ENCODE measurements at regions not wholly inside any gene's neighbourhood (a gene's known extent, or its start where the extent isn't known, plus 50 kb on each side); places are given as distances from the start of the nearest gene placed in this dataset.

DNA sequence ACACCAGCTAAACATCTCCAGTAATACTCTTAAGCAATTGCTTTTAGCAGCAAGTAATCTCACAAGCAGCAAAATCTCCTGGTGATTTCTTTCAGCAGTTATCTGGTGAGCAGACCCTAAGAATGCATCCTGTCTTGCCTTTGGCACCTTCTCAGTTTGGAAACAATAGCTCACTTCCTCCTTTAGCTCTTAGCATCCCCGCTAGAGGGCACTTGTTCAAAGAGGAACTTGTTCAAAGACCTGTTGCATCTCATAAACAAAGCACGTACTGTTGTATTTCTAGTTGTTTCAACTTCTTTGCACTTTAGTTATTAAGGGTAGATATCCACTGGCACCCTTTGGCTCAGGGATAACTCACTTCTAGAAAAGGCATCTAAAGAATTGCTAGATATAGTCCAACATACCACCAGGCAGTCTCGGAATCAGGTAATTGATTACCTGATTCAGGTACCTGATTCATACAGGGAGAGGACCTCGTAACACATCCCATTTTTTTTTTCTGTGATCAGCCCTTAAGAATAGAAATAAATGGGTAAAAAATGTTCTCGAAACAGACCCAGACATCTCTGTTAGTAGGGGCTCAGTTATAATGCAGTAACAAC is 81.9 kb upstream of the QRFPR start:
- DNase-seq, result peak; percentile 48
- no peaks in the 10 kb centered on the region for H3K9me3 ChIP-seq
- H3K36me3 ChIP-seq, result no peaks in the 10 kb centered on the region
- H3K27me3 ChIP-seq, result no peaks in the 10 kb centered on the region
- H3K4me3 ChIP-seq, result no peak overlapping the region

DNA sequence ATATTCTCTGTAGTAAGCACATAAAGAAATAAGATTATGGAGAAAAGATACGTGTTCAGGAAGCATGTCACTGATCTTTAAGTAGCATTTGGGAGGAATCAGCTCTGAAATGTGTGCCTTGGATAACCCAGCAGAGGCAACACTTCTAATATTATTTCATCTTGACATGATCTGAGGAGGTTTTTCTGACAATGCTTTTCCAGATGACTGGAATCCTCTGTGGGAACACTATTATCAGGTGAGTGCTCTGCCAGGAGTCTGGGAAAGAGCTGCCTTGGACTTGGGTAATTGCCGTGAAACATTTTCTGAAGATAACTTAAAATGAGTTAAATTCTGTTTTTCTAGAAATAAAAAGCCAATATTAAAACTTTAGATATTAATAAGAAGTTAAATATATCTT is 78.2 kb upstream of the QRFPR start:
- H3K27me3 ChIP-seq, result peaks cover 3% of the 10 kb centered on the region; the same call in 1 of the 2 replicates
- H3K9me3 ChIP-seq, result no peaks in the 10 kb centered on the region
- no peak for DNase-seq
- no peaks in the 10 kb centered on the region for H3K36me3 ChIP-seq
- H3K4me3 ChIP-seq, result no peak overlapping the region

DNA sequence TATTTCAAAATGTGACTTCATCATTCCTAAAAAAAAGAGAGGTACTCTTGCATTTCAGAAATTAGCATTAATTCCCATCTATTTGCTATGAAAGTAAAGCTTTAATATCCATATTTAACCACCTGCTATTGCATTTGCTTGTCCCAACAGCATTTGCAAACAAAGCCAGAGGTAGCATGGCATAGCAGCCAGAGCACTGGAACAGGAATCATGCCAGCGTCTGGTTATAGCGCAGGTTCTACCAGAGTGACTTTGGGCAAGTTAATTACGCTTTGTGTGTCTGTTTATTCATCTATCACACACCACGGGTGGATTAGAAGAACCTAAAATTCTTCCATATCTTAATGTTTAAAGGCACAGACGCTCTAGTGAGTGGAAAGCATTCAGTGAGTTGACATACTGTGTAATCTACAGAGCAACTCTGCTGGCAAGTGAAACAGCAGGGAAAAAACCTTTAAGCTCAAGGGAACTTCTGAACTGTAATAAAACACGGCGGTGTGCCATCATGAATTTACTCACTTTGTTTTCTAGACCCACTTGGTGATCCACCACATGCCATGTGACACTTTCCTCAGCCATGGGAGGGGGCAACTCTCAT is 76.6 kb upstream of the QRFPR start:
- DNase-seq, result no peak
- no peak overlapping the region for H3K4me3 ChIP-seq
- no peaks in the 10 kb centered on the region for H3K9me3 ChIP-seq
- H3K27me3 ChIP-seq, result peaks cover 3% of the 10 kb centered on the region; the same call in 1 of the 2 replicates
- no peaks in the 10 kb centered on the region for H3K36me3 ChIP-seq

DNA sequence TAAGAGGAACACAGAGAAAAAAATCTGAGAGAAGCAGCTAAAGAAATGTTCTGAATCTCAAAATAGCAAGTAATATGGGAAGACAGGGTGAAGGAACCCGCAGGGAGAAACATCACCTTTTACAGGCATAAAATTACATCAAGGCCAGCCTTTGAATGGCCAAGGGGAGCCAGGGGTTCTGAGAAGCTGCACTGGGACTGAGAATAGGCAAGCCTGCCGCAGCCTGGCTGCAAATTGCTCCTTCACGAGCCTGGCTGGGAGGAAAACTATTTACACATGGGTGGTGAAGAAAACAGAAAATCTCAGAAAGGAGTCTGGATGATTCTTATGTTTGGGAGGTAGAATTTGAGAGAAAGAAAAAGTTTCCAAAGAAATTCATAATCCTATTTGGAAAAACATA is 74.5 kb upstream of the QRFPR start:
- Histone ChIP-seq H3K4me3 (no peak overlapping the region), H3K9me3 (no peaks in the 10 kb centered on the region), H3K36me3 (no peaks in the 10 kb centered on the region), H3K27me3 (peaks cover 3% of the 10 kb centered on the region; the same call in 1 of the 2 replicates)
- DNase-seq, result no peak

DNA sequence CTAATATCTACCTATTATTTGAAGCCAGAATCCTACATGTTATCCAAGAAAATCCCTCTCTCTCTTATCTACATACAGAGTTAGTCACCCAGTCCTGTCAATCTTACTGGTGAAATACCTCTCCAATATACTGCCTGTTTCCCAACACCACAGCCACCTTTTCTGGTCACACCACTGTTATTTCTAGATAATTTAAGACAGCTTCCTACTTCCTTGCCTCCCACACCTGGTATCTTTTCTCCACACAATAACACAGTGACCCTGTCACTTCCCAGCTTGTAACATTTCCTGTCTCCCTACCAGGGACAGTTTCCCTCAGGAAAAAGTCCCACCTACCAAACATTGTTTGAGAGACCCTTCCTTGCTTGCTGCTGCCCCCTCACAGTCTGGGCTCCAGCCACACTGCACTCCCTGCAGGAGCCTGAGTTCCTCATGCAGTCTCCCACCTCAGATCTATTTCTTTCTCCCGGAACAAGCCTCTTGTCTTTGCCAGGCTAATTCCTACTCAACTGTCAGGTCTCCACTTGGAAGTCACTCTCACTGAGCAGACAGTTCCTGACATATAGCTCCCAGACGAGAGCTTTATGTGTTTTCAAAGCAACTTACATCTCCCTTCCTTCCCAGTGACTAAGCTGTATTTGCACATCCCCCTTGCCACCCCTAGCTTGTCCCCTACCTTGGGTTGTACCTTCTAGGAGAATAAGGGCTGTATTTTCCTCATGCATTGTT is 73.6 kb upstream of the QRFPR start:
- H3K4me3 ChIP-seq, result no peak overlapping the region
- H3K27me3 ChIP-seq, result peaks cover 3% of the 10 kb centered on the region; the same call in 1 of the 2 replicates
- no peaks in the 10 kb centered on the region for H3K36me3 ChIP-seq
- no peak for DNase-seq
- H3K9me3 ChIP-seq, result no peaks in the 10 kb centered on the region

DNA sequence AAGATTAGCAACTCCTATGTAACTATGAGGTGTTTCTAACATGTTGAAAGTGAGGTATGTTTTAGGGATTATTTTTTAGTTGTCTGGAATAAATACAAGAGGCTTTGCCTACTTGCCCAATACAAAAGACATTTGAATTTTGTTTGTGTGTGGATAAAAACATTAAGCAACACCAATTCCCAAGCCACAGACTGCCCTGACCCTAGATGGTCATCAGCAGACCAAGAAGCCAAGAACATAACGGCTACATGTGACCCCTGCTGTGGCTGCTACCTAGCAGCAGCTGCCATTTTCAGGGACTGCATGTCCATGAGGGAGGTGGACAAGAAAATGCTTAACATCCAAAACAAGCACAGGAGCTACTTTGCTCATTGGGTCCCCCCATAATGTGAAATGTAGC is 70.5 kb upstream of the QRFPR start:
- H3K9me3 ChIP-seq, result no peaks in the 10 kb centered on the region
- H3K27me3 ChIP-seq, result peaks cover 3% of the 10 kb centered on the region; the same call in 1 of the 2 replicates
- H3K4me3 ChIP-seq, result no peak overlapping the region
- H3K36me3 ChIP-seq, result no peaks in the 10 kb centered on the region
- no peak for DNase-seq

DNA sequence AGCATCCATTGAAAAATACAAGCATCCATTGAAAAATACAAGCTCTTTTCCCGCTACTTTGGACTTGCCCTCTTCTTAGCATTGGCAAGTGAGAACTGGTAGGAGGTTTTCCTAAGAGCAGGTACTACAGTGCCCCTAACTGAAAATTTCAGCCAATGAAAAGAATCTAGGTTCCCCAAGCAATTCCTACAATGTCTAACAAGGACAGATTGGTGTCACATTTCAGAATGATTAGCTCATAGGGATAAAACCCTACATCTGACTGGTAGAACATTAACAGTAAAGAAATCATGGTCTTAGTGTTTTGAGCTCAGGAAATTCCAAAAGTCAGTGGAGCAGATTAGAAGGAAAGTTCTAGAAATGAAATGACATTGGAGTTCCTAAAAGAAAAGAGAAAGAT is 68.6 kb upstream of the QRFPR start:
- DNase-seq, result no peak
- no peaks in the 10 kb centered on the region for H3K9me3 ChIP-seq

DNA sequence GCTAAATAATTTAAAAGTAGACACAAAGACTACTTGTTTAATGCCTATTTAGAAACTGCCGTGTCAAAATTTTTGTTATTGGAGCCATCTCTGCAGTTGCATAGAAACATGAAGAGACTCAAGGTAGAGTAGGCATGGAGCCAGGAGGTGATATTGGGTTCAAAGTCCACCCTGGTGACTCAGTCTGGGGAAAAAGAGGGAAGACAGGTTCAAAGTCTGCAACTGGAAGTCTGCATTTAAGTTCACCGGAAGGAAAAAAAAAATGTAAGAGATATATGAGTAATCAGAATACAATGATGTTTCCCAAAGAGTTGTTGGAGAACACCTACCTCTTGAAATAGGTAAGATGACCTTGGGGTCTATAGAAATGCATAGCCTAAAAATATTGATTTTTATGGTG is 67.4 kb upstream of the QRFPR start:
- Histone ChIP-seq H3K36me3 (no peaks in the 10 kb centered on the region), H3K4me3 (no peak overlapping the region), H3K9me3 (no peaks in the 10 kb centered on the region), H3K27me3 (no peaks in the 10 kb centered on the region)
- DNase-seq, result no peak

More for the DNA sequence above, 68.6 kb upstream of the QRFPR start:
- H3K27me3 ChIP-seq, result no peaks in the 10 kb centered on the region; the same call in 1 of the 2 replicates
- H3K36me3 ChIP-seq, result no peaks in the 10 kb centered on the region
- no peak overlapping the region for H3K4me3 ChIP-seq

DNA sequence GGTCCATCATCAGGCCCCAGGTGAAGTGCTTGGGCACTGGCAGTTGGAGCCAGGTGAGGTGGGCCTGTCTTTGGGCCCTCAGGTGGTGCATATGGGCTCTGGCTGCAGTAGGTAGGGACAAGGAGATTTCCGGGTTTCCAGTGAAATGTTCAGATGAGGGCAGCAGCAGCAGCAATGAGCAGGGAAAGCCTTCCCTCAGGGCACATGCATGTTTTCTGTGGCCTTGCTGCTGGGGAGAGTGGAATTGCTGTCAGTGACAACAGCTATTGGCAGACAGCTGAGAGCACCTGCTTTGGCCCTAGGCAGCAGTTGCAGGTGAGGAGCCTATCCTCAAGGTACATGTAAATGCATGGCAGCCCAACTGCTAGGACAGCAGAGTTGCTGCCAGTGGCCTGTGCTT is 58.9 kb upstream of the QRFPR start:
- no peak overlapping the region for H3K4me3 ChIP-seq
- peaks cover 2% of the 10 kb centered on the region for H3K9me3 ChIP-seq
- H3K36me3 ChIP-seq, result no peaks in the 10 kb centered on the region
- H3K27me3 ChIP-seq, result no peaks in the 10 kb centered on the region
- DNase-seq, result no peak
